ENCODE measurements at regions not wholly inside any gene's neighbourhood (a gene's known extent, or its start where the extent isn't known, plus 50 kb on each side); places are given as distances from the start of the nearest gene placed in this dataset.
A peak's percentile ranks its signal among the peaks of the same experiment; 100 is the strongest.

DNA sequence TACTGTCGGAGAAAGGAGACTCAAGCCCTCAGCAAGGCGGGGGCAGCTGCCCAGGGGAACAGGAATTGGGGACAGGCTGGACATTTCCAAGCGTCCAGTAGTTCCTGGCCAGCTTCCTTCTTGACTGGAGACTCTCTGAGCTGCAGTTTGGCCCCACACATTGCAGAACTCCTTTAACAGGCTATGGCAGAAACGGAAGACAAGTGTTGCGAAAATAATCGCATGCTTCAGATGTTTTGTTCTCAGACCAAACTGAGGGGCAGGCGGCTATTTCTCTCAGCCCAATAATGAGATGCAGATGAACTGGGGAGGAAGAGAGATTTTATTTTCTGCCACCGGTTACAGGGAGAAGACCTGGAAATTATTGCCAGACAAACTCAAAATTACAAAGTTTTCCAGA is 88.0 kb upstream of the PFKP start:
- H3K4me3 ChIP-seq: no peak overlapping the region
- H3K27me3 ChIP-seq: no peaks in the 10 kb centered on the region
- no peak for DNase-seq
- no peaks in the 10 kb centered on the region for H3K9me3 ChIP-seq
- H3K27ac ChIP-seq: no peak overlapping the region
- H3K4me1 ChIP-seq (ENCODE audit: insufficient read depth): no peaks in the 10 kb centered on the region
- WGBS, 3 donors: 64 to 67% (median 66%) methylated on average over 8 of the region's 8 CpGs
- no peaks in the 10 kb centered on the region for H3K36me3 ChIP-seq
- intact Hi-C loops (cut with DNase I): no loop called here
- TF ChIP-seq, protein P1, sequence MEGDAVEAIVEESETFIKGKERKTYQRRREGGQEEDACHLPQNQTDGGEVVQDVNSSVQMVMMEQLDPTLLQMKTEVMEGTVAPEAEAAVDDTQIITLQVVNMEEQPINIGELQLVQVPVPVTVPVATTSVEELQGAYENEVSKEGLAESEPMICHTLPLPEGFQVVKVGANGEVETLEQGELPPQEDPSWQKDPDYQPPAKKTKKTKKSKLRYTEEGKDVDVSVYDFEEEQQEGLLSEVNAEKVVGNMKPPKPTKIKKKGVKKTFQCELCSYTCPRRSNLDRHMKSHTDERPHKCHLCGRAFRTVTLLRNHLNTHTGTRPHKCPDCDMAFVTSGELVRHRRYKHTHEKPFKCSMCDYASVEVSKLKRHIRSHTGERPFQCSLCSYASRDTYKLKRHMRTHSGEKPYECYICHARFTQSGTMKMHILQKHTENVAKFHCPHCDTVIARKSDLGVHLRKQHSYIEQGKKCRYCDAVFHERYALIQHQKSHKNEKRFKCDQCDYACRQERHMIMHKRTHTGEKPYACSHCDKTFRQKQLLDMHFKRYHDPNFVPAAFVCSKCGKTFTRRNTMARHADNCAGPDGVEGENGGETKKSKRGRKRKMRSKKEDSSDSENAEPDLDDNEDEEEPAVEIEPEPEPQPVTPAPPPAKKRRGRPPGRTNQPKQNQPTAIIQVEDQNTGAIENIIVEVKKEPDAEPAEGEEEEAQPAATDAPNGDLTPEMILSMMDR (IDR thresholded peaks at IDR 0.05): no peak
- TF ChIP-seq EP300 (IDR thresholded peaks at IDR 0.05) (no peak), POLR2A (IDR thresholded peaks at IDR 0.05) (no peak)

DNA sequence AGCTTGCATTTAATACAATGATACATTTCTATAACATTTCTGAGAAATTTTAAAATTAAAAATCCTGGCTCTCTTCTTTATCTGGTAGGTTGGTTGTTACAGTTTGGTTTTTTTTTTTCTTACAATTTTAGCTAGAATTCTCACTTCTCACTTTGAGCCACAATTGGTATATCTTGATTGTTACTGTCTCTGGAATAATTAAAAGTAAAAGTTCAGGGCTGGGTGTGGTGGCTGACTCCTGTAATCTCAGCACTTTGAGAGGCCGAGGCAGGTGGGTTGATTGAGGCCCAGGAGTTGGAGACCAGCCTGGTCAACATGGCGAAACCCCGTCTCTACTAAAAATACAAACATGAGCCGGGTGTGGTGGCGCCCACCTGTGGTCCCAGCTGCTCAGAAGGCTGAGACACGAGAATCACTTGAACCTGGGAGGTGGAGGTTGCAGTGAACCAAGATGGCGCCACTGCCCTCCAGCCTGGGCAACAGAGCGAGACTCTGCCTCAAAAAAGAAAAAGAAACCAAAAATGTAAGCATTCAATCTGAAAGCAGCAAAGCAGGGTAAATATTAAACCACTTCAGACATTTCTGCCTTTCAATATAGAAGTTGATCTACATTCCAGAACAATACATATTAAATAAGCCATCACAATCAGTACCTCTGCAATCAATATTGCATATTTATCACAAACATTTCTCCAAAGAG is 88.6 kb upstream of the PFKP start:
- Histone ChIP-seq H3K9me3 (no peaks in the 10 kb centered on the region), H3K4me3 (no peak overlapping the region), H3K27me3 (no peaks in the 10 kb centered on the region), H3K27ac (no peak overlapping the region), H3K4me1 (ENCODE audit: insufficient read depth) (no peaks in the 10 kb centered on the region), H3K36me3 (no peaks in the 10 kb centered on the region)
- intact Hi-C loops (cut with DNase I): no loop called here
- TF ChIP-seq, protein P1 (IDR thresholded peaks at IDR 0.05): no peak
- TF ChIP-seq POLR2A (IDR thresholded peaks at IDR 0.05): no peak
- TF ChIP-seq EP300 (IDR thresholded peaks at IDR 0.05): no peak
- WGBS, 3 donors: 88 to 90% (median 90%) methylated on average over 8 of the region's 8 CpGs
- DNase-seq: no peak

DNA sequence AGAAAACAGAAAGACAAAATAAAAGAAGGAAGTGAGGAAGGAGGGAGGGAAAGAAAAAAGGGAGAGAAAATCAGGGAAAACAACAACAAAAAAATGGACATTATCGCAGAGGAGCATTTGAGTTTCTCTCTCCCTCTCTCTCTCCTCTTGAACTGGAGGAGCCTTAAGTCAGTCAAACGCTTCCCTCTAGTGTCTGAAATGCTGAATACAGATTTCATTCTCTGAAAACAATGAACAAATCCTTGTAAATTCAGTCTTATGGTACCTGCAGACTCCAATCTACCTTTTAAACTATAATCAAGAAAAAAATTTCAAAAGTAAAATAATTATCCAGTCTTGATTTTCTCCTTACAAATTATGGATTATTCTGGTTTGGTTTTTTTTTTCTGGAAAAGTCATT is 89.2 kb upstream of the PFKP start:
- H3K9me3 ChIP-seq: no peaks in the 10 kb centered on the region
- WGBS, 3 donors: 6 to 9% (median 6%) methylated on average over 2 of the region's 2 CpGs
- DNase-seq: no peak
- TF ChIP-seq POLR2A (IDR thresholded peaks at IDR 0.05): no peak
- TF ChIP-seq EP300 (IDR thresholded peaks at IDR 0.05): no peak
- TF ChIP-seq, protein P1 (IDR thresholded peaks at IDR 0.05): peak in 1 of 3 donors; percentile 31
- no peaks in the 10 kb centered on the region for H3K4me1 ChIP-seq (ENCODE audit: insufficient read depth)
- H3K36me3 ChIP-seq: no peaks in the 10 kb centered on the region
- no peak overlapping the region for H3K4me3 ChIP-seq
- intact Hi-C loops (cut with DNase I): no loop called here
- no peak overlapping the region for H3K27ac ChIP-seq
- H3K27me3 ChIP-seq: no peaks in the 10 kb centered on the region

DNA sequence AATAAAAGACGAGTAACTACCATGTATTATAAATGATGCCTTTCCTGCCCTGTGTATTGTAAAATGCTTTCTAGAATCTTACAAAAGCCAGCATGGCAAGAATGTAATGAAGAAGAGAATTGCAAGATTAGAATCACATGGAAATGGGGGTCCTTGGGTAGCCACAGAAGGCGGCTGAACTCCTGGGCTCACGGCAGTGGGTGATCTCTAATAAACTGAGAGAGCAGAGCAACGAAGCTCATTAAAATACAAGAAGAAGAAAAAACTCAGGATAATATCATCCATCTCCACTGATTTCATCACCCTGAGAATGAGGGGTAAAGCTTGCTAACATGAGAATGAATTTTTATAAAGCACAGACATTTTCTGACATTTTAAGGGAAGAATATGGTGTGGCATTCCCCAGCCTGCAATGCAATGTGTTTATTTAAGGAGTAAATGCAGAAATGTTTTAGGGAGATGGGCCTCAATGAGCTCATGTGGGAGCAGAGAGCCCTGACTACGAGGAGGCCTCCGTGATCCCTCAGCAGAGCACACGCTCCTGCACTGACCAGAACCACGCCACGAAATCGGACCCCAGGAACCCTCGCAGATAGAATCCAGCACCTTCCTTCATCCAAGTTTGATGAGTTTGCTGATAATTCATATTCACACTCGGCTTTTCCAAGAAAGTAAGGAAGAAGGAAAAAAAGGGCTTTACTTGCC is 92.7 kb upstream of the PFKP start:
- no peaks in the 10 kb centered on the region for H3K4me1 ChIP-seq (ENCODE audit: insufficient read depth)
- no peak overlapping the region for H3K4me3 ChIP-seq
- no peaks in the 10 kb centered on the region for H3K27me3 ChIP-seq
- WGBS, 3 donors: 90 to 93% (median 92%) methylated on average over 12 of the region's 12 CpGs
- intact Hi-C loops (cut with DNase I): no loop called here
- no peaks in the 10 kb centered on the region for H3K36me3 ChIP-seq
- no peaks in the 10 kb centered on the region for H3K9me3 ChIP-seq
- TF ChIP-seq, protein P1 (IDR thresholded peaks at IDR 0.05): no peak
- TF ChIP-seq POLR2A (IDR thresholded peaks at IDR 0.05) (no peak), EP300 (IDR thresholded peaks at IDR 0.05) (no peak)
- DNase-seq: no peak
- no peak overlapping the region for H3K27ac ChIP-seq
